ENCODE measurements at regions not wholly inside any gene's neighbourhood (a gene's known extent, or its start where the extent isn't known, plus 50 kb on each side); places are given as distances from the start of the nearest gene placed in this dataset.

DNA sequence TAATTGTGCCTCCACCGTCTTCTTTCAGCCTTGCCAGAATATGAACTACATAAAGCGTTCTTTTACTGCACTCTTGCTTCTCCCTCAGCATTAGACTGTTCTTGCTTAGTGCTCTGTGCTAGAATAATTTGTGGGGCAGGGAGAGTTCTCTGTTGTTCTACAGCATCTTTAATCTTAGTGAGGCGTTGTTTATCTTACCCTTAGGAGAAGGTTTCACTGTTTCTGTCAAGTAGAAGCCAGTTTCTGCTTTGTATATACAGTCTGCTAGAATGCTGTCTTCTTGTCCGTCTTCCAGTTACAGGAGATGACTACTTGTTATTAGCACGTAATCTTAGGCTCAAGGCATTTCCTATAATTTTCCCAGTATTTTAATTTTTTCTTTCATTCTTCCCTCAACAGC is 458.0 kb downstream of the FLRT2 start:
- no TSS peak for BruUV-seq (replicated peaks)
- POLR2A ChIA-PET (ENCODE audit: low non-redundant PET) = no interaction called here
- Histone ChIP-seq H3K4me3 (ENCODE audit: low read depth, low read length, poor library complexity, severe bottlenecking) (no peak overlapping the region), H3K27ac (ENCODE audit: low read depth, low read length, poor library complexity, severe bottlenecking) (no peak overlapping the region), H3K4me1 (ENCODE audit: insufficient read depth, low read length, poor library complexity, severe bottlenecking) (no peaks in the 10 kb centered on the region), H3K9me3 (ENCODE audit: low read depth, low read length, poor library complexity, severe bottlenecking) (no peaks in the 10 kb centered on the region), H3K27me3 (replicated peaks; ENCODE audit: insufficient read depth, low read depth, low read length, poor library complexity) (no peaks in the 10 kb centered on the region), H3K36me3 (ENCODE audit: insufficient read depth, low read length, poor library complexity, severe bottlenecking) (no peaks in the 10 kb centered on the region)
- DNase-seq (ENCODE audit: low spot score) = no peak
- intact Hi-C loops (cut with micrococcal nuclease; ENCODE audit: unreplicated experiment) = no loop called here
- TF ChIP-seq CTCF (conservative IDR thresholded peaks at IDR 0.05; ENCODE audit: low read depth, low read length) = no peak
- no peak for TF ChIP-seq EZH2 (IDR thresholded peaks at IDR 0.05; ENCODE audit: borderline replicate concordance, low read depth, low read length, poor library complexity, severe bottlenecking)
- CTCF ChIA-PET = no interaction called here

GRCh38 chr14:85987292-85987691 is 457.3 kb downstream of the FLRT2 start:
- CTCF ChIA-PET = no interaction called here

DNA sequence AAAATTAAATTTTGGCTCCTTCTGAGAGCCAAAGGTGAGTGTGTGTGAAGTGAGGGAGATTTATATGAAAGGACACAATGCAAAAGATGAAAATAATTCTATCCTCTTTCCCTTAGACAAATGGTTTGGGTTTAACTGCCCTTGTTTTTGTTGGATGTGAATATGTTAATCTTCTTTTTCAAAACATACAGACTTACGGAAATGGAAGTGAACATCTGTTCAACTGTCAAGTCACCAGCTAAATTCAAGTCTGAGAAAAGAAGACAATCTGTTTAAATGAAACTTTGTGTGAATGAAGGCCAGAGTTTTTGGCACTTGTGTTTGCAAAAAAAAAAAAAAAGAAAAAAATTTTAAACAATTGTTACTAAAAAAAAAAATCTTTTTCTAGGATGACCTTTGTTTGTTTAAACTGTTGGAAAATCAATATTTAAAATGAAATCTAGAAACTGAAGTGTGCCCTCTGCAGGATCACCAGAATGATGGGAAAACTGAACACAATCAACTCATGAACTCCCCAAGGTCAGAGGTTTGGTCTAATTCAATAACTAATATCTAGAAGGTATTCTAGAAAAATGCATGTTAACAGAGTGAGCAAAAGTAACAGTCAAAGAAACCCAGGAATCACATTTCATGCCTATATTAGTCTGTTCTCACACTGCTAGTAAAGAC is 448.8 kb downstream of the FLRT2 start:
- BruUV-seq (replicated peaks) = no TSS peak
- Histone ChIP-seq H3K27ac (ENCODE audit: low read depth, low read length, poor library complexity, severe bottlenecking) (no peak overlapping the region), H3K4me3 (ENCODE audit: low read depth, low read length, poor library complexity, severe bottlenecking) (no peak overlapping the region), H3K4me1 (ENCODE audit: insufficient read depth, low read length, poor library complexity, severe bottlenecking) (no peaks in the 10 kb centered on the region), H3K9me3 (ENCODE audit: low read depth, low read length, poor library complexity, severe bottlenecking) (no peaks in the 10 kb centered on the region), H3K27me3 (replicated peaks; ENCODE audit: insufficient read depth, low read depth, low read length, poor library complexity) (no peaks in the 10 kb centered on the region), H3K36me3 (ENCODE audit: insufficient read depth, low read length, poor library complexity, severe bottlenecking) (no peaks in the 10 kb centered on the region)
- TF ChIP-seq EZH2 (IDR thresholded peaks at IDR 0.05; ENCODE audit: borderline replicate concordance, low read depth, low read length, poor library complexity, severe bottlenecking) (no peak), CTCF (conservative IDR thresholded peaks at IDR 0.05; ENCODE audit: low read depth, low read length) (0 out of 2 replicates have a peak, but pooled peaks have one; percentile 18)
- no peak for DNase-seq (ENCODE audit: low spot score)
- ChIA-PET CTCF (no interaction called here), POLR2A (ENCODE audit: low non-redundant PET) (no interaction called here)
- intact Hi-C loops (cut with micrococcal nuclease; ENCODE audit: unreplicated experiment) = no loop called here

More at GRCh38 chr14:85987292-85987691, 457.3 kb downstream of the FLRT2 start:
- Histone ChIP-seq H3K4me3 (ENCODE audit: low read depth, low read length, poor library complexity, severe bottlenecking) (no peak overlapping the region), H3K36me3 (ENCODE audit: insufficient read depth, low read length, poor library complexity, severe bottlenecking) (no peaks in the 10 kb centered on the region), H3K4me1 (ENCODE audit: insufficient read depth, low read length, poor library complexity, severe bottlenecking) (no peaks in the 10 kb centered on the region), H3K9me3 (ENCODE audit: low read depth, low read length, poor library complexity, severe bottlenecking) (no peaks in the 10 kb centered on the region), H3K27ac (ENCODE audit: low read depth, low read length, poor library complexity, severe bottlenecking) (no peak overlapping the region), H3K27me3 (replicated peaks; ENCODE audit: insufficient read depth, low read depth, low read length, poor library complexity) (no peaks in the 10 kb centered on the region)
- TF ChIP-seq EZH2 (IDR thresholded peaks at IDR 0.05; ENCODE audit: borderline replicate concordance, low read depth, low read length, poor library complexity, severe bottlenecking) = no peak
- peak; percentile 58 for TF ChIP-seq CTCF (conservative IDR thresholded peaks at IDR 0.05; ENCODE audit: low read depth, low read length)
- POLR2A ChIA-PET (ENCODE audit: low non-redundant PET) = no interaction called here
- no TSS peak for BruUV-seq (replicated peaks)
- DNase-seq (ENCODE audit: low spot score) = peak; percentile 22
- intact Hi-C loops (cut with micrococcal nuclease; ENCODE audit: unreplicated experiment) = no loop called here
